PFSK-1 (cell line): ENCODE measurements at regions not wholly inside any gene's neighbourhood (a gene's known extent, or its start where the extent isn't known, plus 50 kb on each side); places are given as distances from the start of the nearest gene placed in this dataset.

ENCODE experiments used
- FOXP2 ChIP-seq: optimal IDR thresholded peaks from 2 replicates; pipeline ENCODE3; 2011; ENCODE audit warnings: borderline replicate concordance, control low read depth, inconsistent platforms; ENCODE audit not compliant: insufficient read depth; ENCODE audit errors: extremely low read length, extremely low read depth
- POLR2AphosphoS5 ChIP-seq: IDR thresholded peaks from 2 replicates; pipeline ENCODE4 v1.6.1; 2012; ENCODE audit warnings: low read depth, mild to moderate bottlenecking, control low read depth, low read length, moderate library complexity
- REST ChIP-seq, 2 experiments: IDR thresholded peaks; 2 replicates each; pipeline versions ENCODE4 v1.6.1 to v1.8.0; 2011 to 2012; ENCODE audit warnings: low read depth in 2 of 2, low read length in 2 of 2, control low read depth in 1 of 2, inconsistent platforms in 1 of 2, mild to moderate bottlenecking in 1 of 2, moderate library complexity in 1 of 2; ENCODE audit not compliant: insufficient read depth in 1 of 2
- TAF1 ChIP-seq: IDR thresholded peaks from 2 replicates; pipeline ENCODE4 v1.6.1; 2012; ENCODE audit warnings: low read length, control low read depth, borderline replicate concordance; ENCODE audit not compliant: insufficient read depth

- TF ChIP-seq POLR2AphosphoS5 (no peak), TAF1 (no peak), REST (IDR thresholded peaks at IDR 0.05; ENCODE audit: insufficient read depth in 1 of 2, low read depth in 2 of 2, low read length in 2 of 2) (0 out of 4 replicates have a peak, but pooled peaks of 1 of the 2 experiments have one; percentile 26), FOXP2 (no peak)
Measured at GRCh38 chr4:20351360-20352162, 99.9 kb downstream of the SLIT2 start.
